ENCODE measurements at regions not wholly inside any gene's neighbourhood (a gene's known extent, or its start where the extent isn't known, plus 50 kb on each side); places are given as distances from the start of the nearest gene placed in this dataset.
A peak's percentile ranks its signal among the peaks of the same experiment; 100 is the strongest.
"Not testable (repeated sequence)": the region's sequence is repeated elsewhere in the genome, so short reads cannot be mapped to it uniquely, and the experiment has no call there.

GRCh38 chr1:149175812-149176211, 72.5 kb upstream of the NBPF9 start:
- H3K4me2 ChIP-seq (ENCODE audit: insufficient read depth, low read length); H3K79me2 ChIP-seq (ENCODE audit: control insufficient read depth, insufficient read depth, low read length); DNase-seq (ENCODE audit: low read depth, low spot score); H3K9me3 ChIP-seq (replicated peaks; ENCODE audit: control insufficient read depth, insufficient read depth, low read length); H3K36me3 ChIP-seq (ENCODE audit: control insufficient read depth in 2 of 2, extremely low read depth in 1 of 2, insufficient read depth in 2 of 2, low read length in 2 of 2); H3K9ac ChIP-seq (replicated peaks; ENCODE audit: extremely low read depth, insufficient read depth, low read length); H3K27me3 ChIP-seq (ENCODE audit: control insufficient read depth in 2 of 2, insufficient read depth in 2 of 2, low read length in 2 of 2); H3K4me1 ChIP-seq (ENCODE audit: control insufficient read depth, extremely low read depth, insufficient read depth, low read length); CTCF ChIA-PET; H4K20me1 ChIP-seq (replicated peaks; ENCODE audit: control insufficient read depth, extremely low read depth, insufficient read depth, low read length); intact Hi-C loops (cut with micrococcal nuclease); H3K27ac ChIP-seq (ENCODE audit: insufficient read depth, low read depth, low read length); H3K4me3 ChIP-seq (replicated peaks in 1 of 3; ENCODE audit: insufficient read depth in 1 of 3, low read depth in 1 of 3, low read length in 3 of 3); H2AFZ ChIP-seq (ENCODE audit: low read depth, low read length); H3K9me1 ChIP-seq (replicated peaks; ENCODE audit: control insufficient read depth, extremely low read depth, insufficient read depth, low read length); POLR2A ChIA-PET; BruUV-seq (replicated peaks); dilution Hi-C loops (cut with MboI; ENCODE audit: extremely low pct_ligation_motif_present, low sequenced_read_pairs); FAIRE-seq: not testable (repeated sequence)

GRCh38 chr1:149176453-149177316, 73.3 kb upstream of the NBPF9 start:
- POLR2A ChIA-PET; FAIRE-seq; H3K9me1 ChIP-seq (replicated peaks; ENCODE audit: control insufficient read depth, extremely low read depth, insufficient read depth, low read length); H3K79me2 ChIP-seq (ENCODE audit: control insufficient read depth, insufficient read depth, low read length); H3K27me3 ChIP-seq (ENCODE audit: control insufficient read depth in 2 of 2, insufficient read depth in 2 of 2, low read length in 2 of 2); H3K9me3 ChIP-seq (replicated peaks; ENCODE audit: control insufficient read depth, insufficient read depth, low read length); H3K36me3 ChIP-seq (ENCODE audit: control insufficient read depth in 2 of 2, extremely low read depth in 1 of 2, insufficient read depth in 2 of 2, low read length in 2 of 2); CTCF ChIA-PET; H2AFZ ChIP-seq (ENCODE audit: low read depth, low read length); intact Hi-C loops (cut with micrococcal nuclease); H3K4me1 ChIP-seq (ENCODE audit: control insufficient read depth, extremely low read depth, insufficient read depth, low read length); dilution Hi-C loops (cut with MboI; ENCODE audit: extremely low pct_ligation_motif_present, low sequenced_read_pairs); H4K20me1 ChIP-seq (replicated peaks; ENCODE audit: control insufficient read depth, extremely low read depth, insufficient read depth, low read length): not testable (repeated sequence)
- BruUV-seq (replicated peaks), result TSS peak; percentile 34
- Histone ChIP-seq H3K9ac (replicated peaks; ENCODE audit: extremely low read depth, insufficient read depth, low read length) (peak overlapping the region; percentile 61), H3K27ac (ENCODE audit: insufficient read depth, low read depth, low read length) (peak overlapping the region; percentile 66), H3K4me2 (ENCODE audit: insufficient read depth, low read length) (peak overlapping the region; percentile 42), H3K4me3 (replicated peaks in 1 of 3; ENCODE audit: insufficient read depth in 1 of 3, low read depth in 1 of 3, low read length in 3 of 3) (peak overlapping the region in 2 of 3 experiments; percentile 25 to 51)
- DNase-seq (ENCODE audit: low read depth, low spot score), result peak; percentile 62

- H3K36me3 ChIP-seq (ENCODE audit: control insufficient read depth in 2 of 2, extremely low read depth in 1 of 2, insufficient read depth in 2 of 2, low read length in 2 of 2); H3K79me2 ChIP-seq (ENCODE audit: control insufficient read depth, insufficient read depth, low read length); POLR2A ChIA-PET; H3K4me1 ChIP-seq (ENCODE audit: control insufficient read depth, extremely low read depth, insufficient read depth, low read length); H4K20me1 ChIP-seq (replicated peaks; ENCODE audit: control insufficient read depth, extremely low read depth, insufficient read depth, low read length); BruUV-seq (replicated peaks); dilution Hi-C loops (cut with MboI; ENCODE audit: extremely low pct_ligation_motif_present, low sequenced_read_pairs); H3K27me3 ChIP-seq (ENCODE audit: control insufficient read depth in 2 of 2, insufficient read depth in 2 of 2, low read length in 2 of 2); H3K4me2 ChIP-seq (ENCODE audit: insufficient read depth, low read length); H3K9me3 ChIP-seq (replicated peaks; ENCODE audit: control insufficient read depth, insufficient read depth, low read length); H3K27ac ChIP-seq (ENCODE audit: insufficient read depth, low read depth, low read length); CTCF ChIA-PET; H3K4me3 ChIP-seq (replicated peaks in 1 of 3; ENCODE audit: insufficient read depth in 1 of 3, low read depth in 1 of 3, low read length in 3 of 3); H2AFZ ChIP-seq (ENCODE audit: low read depth, low read length); H3K9me1 ChIP-seq (replicated peaks; ENCODE audit: control insufficient read depth, extremely low read depth, insufficient read depth, low read length); intact Hi-C loops (cut with micrococcal nuclease); H3K9ac ChIP-seq (replicated peaks; ENCODE audit: extremely low read depth, insufficient read depth, low read length); FAIRE-seq: not testable (repeated sequence)
- DNase-seq (ENCODE audit: low read depth, low spot score), result peak; percentile 1
Observed at GRCh38 chr1:149190742-149191141, 87.4 kb upstream of the NBPF9 start.

- H4K20me1 ChIP-seq (replicated peaks; ENCODE audit: control insufficient read depth, extremely low read depth, insufficient read depth, low read length); H3K4me1 ChIP-seq (ENCODE audit: control insufficient read depth, extremely low read depth, insufficient read depth, low read length); FAIRE-seq; dilution Hi-C loops (cut with MboI; ENCODE audit: extremely low pct_ligation_motif_present, low sequenced_read_pairs); H2AFZ ChIP-seq (ENCODE audit: low read depth, low read length); H3K9ac ChIP-seq (replicated peaks; ENCODE audit: extremely low read depth, insufficient read depth, low read length); H3K9me1 ChIP-seq (replicated peaks; ENCODE audit: control insufficient read depth, extremely low read depth, insufficient read depth, low read length); H3K79me2 ChIP-seq (ENCODE audit: control insufficient read depth, insufficient read depth, low read length); POLR2A ChIA-PET; H3K9me3 ChIP-seq (replicated peaks; ENCODE audit: control insufficient read depth, insufficient read depth, low read length); H3K27ac ChIP-seq (ENCODE audit: insufficient read depth, low read depth, low read length); BruUV-seq (replicated peaks); intact Hi-C loops (cut with micrococcal nuclease); H3K4me3 ChIP-seq (replicated peaks in 1 of 3; ENCODE audit: insufficient read depth in 1 of 3, low read depth in 1 of 3, low read length in 3 of 3); H3K4me2 ChIP-seq (ENCODE audit: insufficient read depth, low read length); CTCF ChIA-PET; DNase-seq (ENCODE audit: low read depth, low spot score); H3K36me3 ChIP-seq (ENCODE audit: control insufficient read depth in 2 of 2, extremely low read depth in 1 of 2, insufficient read depth in 2 of 2, low read length in 2 of 2); H3K27me3 ChIP-seq (ENCODE audit: control insufficient read depth in 2 of 2, insufficient read depth in 2 of 2, low read length in 2 of 2): not testable (repeated sequence)
Observed at GRCh38 chr1:149196651-149197050, 93.3 kb upstream of the NBPF9 start.

Measured in endothelial cell of umbilical vein (primary cell).